ENCODE measurements at regions not wholly inside any gene's neighbourhood (a gene's known extent, or its start where the extent isn't known, plus 50 kb on each side); places are given as distances from the start of the nearest gene placed in this dataset.

- H3K9me3 Mint-ChIP-seq = no peaks in the 10 kb centered on the region
- no peaks in the 10 kb centered on the region for H3K4me1 Mint-ChIP-seq (ENCODE audit: low read depth)
- no peak for DNase-seq
- TF ChIP-seq, protein P1, sequence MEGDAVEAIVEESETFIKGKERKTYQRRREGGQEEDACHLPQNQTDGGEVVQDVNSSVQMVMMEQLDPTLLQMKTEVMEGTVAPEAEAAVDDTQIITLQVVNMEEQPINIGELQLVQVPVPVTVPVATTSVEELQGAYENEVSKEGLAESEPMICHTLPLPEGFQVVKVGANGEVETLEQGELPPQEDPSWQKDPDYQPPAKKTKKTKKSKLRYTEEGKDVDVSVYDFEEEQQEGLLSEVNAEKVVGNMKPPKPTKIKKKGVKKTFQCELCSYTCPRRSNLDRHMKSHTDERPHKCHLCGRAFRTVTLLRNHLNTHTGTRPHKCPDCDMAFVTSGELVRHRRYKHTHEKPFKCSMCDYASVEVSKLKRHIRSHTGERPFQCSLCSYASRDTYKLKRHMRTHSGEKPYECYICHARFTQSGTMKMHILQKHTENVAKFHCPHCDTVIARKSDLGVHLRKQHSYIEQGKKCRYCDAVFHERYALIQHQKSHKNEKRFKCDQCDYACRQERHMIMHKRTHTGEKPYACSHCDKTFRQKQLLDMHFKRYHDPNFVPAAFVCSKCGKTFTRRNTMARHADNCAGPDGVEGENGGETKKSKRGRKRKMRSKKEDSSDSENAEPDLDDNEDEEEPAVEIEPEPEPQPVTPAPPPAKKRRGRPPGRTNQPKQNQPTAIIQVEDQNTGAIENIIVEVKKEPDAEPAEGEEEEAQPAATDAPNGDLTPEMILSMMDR (IDR thresholded peaks at IDR 0.05) = no peak
- H3K27ac Mint-ChIP-seq = no peak overlapping the region
- no peaks in the 10 kb centered on the region for H3K36me3 Mint-ChIP-seq (ENCODE audit: low read depth)
- H3K4me3 Mint-ChIP-seq = no peak overlapping the region
- H3K27me3 Mint-ChIP-seq (ENCODE audit: insufficient read depth) = peaks cover 5% of the 10 kb centered on the region
Observed at GRCh38 chr6:12363651-12364381, 73.7 kb downstream of the EDN1 start.

- peaks cover 5% of the 10 kb centered on the region for H3K27me3 Mint-ChIP-seq (ENCODE audit: insufficient read depth)
- TF ChIP-seq, protein P1 (IDR thresholded peaks at IDR 0.05) = no peak
- H3K4me1 Mint-ChIP-seq (ENCODE audit: low read depth) = no peaks in the 10 kb centered on the region
- no peaks in the 10 kb centered on the region for H3K9me3 Mint-ChIP-seq
- no peak for DNase-seq
- no peaks in the 10 kb centered on the region for H3K36me3 Mint-ChIP-seq (ENCODE audit: low read depth)
- no peak overlapping the region for H3K27ac Mint-ChIP-seq
- no peak overlapping the region for H3K4me3 Mint-ChIP-seq
Observed at GRCh38 chr6:12364621-12365020, 74.5 kb downstream of the EDN1 start.

- Mint-ChIP-seq H3K4me3 (no peak overlapping the region), H3K36me3 (ENCODE audit: low read depth) (no peaks in the 10 kb centered on the region), H3K27me3 (ENCODE audit: insufficient read depth) (peaks cover 5% of the 10 kb centered on the region), H3K4me1 (ENCODE audit: low read depth) (peaks cover 9% of the 10 kb centered on the region), H3K27ac (no peak overlapping the region), H3K9me3 (no peaks in the 10 kb centered on the region)
- TF ChIP-seq, protein P1 (IDR thresholded peaks at IDR 0.05) = no peak
- DNase-seq = no peak
Observed at GRCh38 chr6:12366731-12367130, 76.6 kb downstream of the EDN1 start.

DNA sequence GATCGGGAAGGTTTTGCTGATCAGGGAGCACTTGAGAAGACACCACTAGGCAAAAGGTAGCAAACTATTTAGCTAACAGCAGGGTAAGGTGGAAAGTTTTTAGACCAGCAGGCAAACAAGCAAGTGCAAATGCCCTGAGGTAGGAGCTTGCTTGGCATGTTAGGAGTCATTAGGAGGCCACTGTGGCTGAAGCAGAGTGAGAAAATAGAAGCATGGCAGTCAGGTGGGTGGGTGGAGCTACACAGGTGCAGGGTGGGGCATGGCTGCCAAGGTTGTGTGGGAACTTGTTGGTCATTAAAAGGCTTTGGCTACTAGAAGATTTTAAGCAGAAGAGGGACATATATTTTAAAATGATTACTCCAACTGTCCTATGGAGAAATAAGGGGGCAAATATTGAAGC lies 77.3 kb downstream of the EDN1 start:
- no peaks in the 10 kb centered on the region for H3K36me3 Mint-ChIP-seq (ENCODE audit: low read depth)
- no peak overlapping the region for H3K4me3 Mint-ChIP-seq
- no peak for DNase-seq
- no peak overlapping the region for H3K27ac Mint-ChIP-seq
- H3K27me3 Mint-ChIP-seq (ENCODE audit: insufficient read depth) = peaks cover 5% of the 10 kb centered on the region
- H3K4me1 Mint-ChIP-seq (ENCODE audit: low read depth) = peaks cover 12% of the 10 kb centered on the region
- no peaks in the 10 kb centered on the region for H3K9me3 Mint-ChIP-seq
- TF ChIP-seq, protein P1 (IDR thresholded peaks at IDR 0.05) = no peak

- Mint-ChIP-seq H3K9me3 (no peaks in the 10 kb centered on the region), H3K4me3 (no peak overlapping the region), H3K27ac (no peak overlapping the region)
Observed at GRCh38 chr6:12369355-12369754, 79.2 kb downstream of the EDN1 start.

More at GRCh38 chr6:12369355-12369754, 79.2 kb downstream of the EDN1 start:
- TF ChIP-seq, protein P1 (IDR thresholded peaks at IDR 0.05) = no peak
- Mint-ChIP-seq H3K36me3 (ENCODE audit: low read depth) (no peaks in the 10 kb centered on the region), H3K27me3 (ENCODE audit: insufficient read depth) (peaks cover 5% of the 10 kb centered on the region), H3K4me1 (ENCODE audit: low read depth) (peaks cover 12% of the 10 kb centered on the region)
- no peak for DNase-seq

All from HFFc6 (cell line).